HG03280 (cell line): ENCODE measurements at regions not wholly inside any gene's neighbourhood (a gene's known extent, or its start where the extent isn't known, plus 50 kb on each side); places are given as distances from the start of the nearest gene placed in this dataset.
"Not testable (repeated sequence)": the region's sequence is repeated elsewhere in the genome, so short reads cannot be mapped to it uniquely, and the experiment has no call there.

Experiments used
- ATAC-seq: cut with Tn5 transposase; IDR thresholded peaks from one replicate; pipeline ENCODE4 v1.9.1; 2021; ENCODE audit warnings: mild to moderate bottlenecking, moderate library complexity; ENCODE audit not compliant: unreplicated experiment

DNA sequence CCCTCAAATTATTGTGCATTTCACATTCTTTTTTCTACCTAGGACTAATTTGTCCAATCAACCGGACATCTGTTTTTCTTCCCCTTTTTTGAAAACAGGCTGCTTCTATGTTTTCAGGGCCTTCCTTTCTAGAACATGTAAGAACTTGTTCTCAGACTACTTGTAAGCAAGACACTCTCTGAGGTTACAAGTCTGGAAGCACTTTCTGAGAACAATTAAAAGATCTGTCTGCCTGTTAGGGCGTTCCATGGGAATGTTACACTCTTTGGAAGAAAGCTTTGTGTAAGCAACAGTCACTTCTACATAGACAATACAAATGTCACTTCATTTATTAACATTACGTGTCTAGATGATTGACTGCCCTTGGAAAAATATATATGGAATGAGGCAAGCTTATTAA lies 50.9 kb upstream of the HSPB3 start:
- ATAC-seq, result no peak

DNA sequence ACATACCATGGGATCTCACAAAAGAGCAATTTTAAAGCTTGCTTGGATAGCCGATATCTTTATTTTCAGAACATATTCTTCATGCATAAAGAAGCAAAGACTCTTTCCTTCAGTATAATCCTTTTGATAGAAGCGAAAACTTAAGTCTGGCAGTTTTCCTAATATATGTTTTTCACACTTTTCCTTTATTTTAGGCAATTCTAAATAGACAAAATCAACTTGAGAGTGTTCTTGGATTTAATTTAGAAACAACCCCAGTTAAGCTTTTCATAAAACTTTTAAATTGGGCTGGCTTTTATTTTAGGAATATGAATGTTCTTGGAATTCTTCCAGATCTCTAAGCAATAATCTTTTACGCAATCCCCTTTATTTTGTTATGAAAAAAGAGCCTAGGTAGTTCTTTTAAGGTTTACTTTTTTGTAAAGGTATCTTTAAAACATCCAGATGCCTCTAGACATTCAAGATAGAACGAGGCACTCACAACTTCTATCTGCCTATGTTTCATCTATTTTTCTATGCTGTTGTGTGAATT lies 51.5 kb upstream of the HSPB3 start:
- no peak for ATAC-seq

DNA sequence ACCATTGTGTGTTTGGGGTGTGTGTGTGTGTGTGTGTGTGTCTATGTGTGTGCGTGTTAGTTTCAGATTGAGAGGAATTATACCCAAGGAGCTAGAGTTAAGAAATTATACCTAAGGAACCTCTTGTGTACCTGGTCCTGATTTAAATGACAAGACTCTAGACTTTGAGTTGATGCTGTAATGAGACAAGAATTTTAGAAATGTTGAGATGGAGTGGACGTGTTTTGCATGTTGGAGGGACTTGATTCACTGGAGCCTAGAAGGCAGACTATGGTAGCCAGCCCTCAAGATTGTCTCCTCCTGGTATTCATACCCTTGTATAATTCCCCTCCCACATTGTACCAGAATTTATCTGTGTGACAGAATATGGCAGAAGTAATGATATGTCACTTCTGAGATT lies 52.4 kb upstream of the HSPB3 start:
- ATAC-seq, result no peak

DNA sequence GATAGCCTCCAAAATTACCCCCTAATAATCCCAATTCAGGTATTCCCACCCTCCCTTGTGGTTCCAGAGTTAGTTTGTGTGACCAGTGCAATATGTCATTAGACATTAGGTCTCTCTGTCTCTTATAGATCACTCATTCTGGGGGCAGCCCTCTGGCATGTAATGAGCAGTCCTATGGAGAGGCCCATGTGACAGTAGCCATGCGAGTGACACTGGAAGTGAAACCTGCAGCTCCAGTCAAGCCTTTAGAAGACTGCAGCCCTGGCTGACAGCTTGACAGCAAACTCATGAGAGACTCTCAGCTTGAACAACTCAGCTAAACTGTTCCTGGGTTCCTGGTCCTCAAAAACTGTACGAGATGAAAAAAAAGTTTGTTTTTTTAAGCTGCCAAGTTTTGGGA lies 54.0 kb upstream of the HSPB3 start:
- ATAC-seq, result peak; percentile 87

DNA sequence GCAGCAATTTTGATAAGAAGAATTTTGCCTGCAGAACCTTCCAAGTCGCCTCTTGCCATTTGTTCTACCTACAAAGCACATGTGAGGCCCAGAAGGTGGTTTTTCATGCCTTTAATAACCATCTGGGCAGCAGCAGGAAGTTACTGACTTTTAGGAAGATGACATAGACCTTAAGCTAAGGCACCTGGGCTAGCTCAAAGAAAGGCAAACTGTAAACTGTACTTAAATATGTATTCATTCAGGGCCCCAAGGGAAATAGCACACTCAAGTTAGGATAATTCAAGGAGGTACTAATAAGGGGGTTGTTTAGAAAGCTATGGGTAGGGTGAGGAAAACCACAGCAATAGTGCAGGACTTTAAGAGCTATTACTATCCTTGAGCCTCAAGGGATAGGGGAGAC lies 57.3 kb upstream of the HSPB3 start:
- no peak for ATAC-seq

DNA sequence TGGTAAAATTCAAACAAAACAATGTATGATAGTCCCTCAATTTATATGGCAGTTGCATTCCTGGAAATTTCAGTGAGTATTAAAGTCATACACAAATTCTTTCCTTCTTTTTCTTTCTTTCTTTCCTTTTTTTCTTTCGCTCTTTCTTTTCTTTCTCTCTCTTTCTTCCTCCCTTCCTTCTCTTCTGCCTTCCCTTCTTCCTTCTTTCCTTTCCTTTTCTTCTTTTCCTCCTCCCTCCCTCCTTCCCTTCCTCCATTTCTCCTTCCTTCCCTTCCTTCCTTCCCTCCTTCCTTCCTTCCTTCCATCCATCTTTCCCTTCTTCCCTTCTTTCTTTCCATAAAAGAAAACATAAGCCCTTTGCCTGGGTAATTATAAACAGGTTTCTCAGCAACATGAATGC lies 58.1 kb upstream of the HSPB3 start:
- no peak for ATAC-seq

DNA sequence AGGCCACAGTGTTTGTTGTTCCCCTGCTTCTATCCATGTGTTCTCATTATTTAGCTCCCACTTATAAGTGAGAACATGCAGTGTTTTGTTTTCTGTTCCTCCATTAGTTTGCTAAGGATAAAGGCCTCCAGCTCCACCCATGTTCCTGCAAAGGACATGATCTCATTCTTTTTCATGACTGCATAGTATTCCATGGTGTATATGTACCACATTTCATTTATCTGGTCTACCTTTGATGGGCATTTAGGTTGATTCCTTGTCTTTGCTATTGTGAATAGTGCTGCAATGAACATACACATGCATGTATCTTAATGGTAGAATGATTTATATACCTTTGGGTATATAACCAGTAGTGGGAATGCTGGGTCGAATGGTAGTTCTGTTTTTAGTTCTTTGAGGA lies 62.5 kb upstream of the HSPB3 start:
- ATAC-seq, result not testable (repeated sequence)

DNA sequence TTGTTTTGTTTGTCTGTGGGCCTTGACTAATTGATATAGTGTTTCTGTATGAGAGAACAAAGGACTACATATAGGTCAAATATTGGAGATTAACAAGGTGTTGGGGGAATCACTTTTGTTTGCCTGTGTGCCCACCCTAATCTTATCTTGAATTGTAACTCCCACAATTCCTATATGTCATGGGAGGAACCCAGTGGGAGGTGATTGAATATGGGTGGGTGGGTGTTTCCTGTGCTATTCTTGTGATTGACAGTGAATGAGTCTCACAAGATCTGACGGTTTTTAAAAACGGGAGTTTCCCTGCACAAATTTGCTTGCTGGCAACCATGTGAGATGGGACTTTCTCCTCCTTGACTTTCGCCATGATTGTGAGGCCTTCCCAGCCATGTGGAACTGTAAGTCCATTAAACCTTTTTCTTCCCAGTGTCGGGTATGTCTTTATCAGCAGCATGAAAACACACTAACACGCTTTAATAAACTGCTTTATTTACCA lies 64.9 kb upstream of the HSPB3 start:
- peak; percentile 41 for ATAC-seq

DNA sequence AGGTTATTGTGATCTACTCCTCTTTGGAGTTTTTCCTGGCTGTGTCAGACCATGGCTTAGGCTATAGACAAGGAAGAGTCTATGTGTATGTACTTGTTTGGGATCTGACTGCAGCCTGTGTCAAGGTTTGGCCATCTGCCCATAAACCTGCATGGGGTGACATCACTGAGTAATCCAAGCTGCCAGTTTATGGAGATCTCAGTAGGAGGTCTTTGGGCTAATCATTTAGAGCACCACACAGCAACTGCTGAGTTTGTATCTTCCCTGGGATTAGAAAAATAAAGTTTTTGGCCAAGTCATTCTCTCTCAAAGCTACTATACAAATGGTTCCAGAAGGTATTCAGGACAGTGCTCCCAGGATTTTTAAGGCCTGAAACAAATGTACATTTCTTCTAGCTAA lies 65.5 kb upstream of the HSPB3 start:
- no peak for ATAC-seq

DNA sequence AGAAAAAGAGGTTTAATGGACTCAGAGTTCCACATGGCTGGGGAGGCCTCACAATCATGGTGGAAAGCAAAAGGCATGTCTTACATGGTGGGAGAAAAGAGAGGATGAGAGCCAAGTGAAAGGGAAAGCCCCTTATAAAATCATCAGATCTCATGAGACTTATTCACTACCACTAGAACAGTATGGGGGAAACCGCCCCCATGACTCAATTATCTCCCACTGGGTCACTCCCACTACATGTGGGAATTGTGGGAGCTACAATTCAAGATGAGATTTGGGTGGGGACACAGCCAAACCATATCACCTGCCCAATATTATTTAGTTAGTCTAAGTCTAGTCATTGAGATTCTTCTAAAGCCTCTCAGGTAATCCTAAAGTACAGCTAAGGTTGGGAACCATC lies 66.1 kb upstream of the HSPB3 start:
- ATAC-seq, result not testable (repeated sequence)

DNA sequence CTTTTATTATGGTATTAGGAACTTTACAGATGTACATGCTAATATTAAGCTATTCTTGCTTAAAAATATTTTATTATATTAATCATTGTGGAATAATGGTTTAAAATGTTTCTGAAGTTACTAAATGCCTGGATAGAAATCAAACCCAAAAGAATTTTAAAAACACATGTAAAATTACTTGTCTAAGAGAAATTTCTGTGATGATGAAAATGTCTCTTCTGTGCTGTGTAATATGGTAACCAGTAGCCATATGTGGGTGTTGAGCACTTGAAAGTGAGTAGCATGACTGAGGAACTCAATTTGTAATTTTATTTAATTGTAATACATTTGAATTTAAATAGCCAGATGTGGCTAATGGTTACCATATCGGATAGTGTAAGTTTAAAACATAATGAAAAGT lies 66.7 kb upstream of the HSPB3 start:
- no peak for ATAC-seq

DNA sequence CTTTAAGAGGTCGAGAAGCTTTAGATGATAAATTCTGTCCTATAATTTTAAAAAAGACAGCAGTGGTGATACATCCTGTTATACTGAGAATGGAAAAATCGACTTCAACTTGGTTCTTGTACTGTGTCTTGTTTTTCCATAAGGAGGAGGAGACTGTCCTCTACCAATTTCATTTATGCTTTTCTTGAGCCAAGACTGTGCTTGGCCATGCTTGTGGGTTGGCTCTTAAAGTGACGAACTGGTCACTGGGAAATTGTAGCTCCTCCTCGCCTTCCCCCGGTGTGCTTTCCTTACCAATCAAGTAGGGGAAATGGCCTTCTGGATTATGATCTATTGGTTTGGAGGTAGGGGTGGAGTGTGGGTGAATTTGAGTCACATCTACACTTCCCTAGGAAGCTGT lies 67.1 kb upstream of the HSPB3 start:
- ATAC-seq, result no peak

DNA sequence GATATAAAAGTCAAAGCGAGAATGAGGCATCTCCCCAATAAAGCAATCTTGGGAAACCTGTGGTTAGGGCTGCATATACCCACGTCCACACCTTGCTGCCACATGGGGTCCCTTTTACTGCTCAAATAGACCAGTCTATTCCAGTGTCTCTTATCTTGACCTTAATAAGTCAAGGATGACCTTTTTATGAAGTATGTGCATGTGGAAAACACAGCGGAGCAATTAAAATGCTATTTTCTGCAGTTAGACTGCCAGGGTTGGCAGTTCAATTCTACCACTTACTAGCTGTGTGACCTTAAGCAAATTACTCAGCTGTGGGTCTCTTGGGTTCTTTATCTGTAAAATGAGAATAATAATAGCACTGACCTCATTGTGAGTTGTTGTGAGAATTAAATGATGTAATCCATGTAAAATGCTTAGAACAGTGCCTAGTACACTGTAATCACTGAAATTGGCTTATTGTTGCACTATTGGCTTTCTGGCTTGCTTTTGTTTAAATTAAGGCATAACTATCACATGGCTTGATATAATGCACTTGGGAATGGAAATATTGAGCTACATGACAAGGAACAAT lies 67.8 kb upstream of the HSPB3 start:
- peak; percentile 39 for ATAC-seq

DNA sequence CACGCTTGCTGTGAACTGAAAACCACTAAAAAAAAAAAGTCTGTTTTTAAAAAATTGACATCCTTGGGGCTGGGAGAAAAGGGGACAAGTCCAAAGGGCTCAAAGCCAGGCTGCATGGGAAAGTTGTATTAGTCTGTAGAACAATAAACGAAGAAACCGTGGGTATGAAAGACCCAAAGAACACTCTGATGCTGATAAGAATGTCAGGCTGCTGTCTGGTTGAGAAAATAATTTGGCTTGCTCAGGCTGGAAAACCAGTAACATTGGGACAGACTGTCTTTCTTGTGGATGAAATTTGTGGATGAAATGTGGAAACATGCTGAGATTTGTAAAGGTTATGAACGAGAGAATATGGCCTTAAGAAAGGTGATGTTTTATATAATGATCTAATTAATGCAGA lies 68.5 kb upstream of the HSPB3 start:
- no peak for ATAC-seq

DNA sequence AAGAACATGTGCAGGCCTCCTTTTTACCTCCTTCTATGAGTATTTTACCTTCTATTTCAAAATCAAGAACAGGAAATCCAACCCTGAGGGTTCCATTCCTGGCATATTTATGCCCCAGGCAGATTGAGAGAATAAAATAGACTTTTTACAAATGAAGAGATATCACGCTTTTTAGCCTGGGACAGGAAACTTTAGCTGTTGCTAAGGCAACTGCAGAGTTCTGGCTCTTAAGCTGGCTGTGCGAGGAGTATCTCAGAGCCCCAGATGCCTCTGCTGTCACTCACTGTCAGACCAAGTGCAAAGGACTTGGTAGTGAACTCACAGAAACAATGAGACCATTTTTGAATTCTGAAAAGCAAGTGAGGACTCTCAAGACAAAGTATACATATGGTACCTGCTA lies 69.5 kb upstream of the HSPB3 start:
- no peak for ATAC-seq

DNA sequence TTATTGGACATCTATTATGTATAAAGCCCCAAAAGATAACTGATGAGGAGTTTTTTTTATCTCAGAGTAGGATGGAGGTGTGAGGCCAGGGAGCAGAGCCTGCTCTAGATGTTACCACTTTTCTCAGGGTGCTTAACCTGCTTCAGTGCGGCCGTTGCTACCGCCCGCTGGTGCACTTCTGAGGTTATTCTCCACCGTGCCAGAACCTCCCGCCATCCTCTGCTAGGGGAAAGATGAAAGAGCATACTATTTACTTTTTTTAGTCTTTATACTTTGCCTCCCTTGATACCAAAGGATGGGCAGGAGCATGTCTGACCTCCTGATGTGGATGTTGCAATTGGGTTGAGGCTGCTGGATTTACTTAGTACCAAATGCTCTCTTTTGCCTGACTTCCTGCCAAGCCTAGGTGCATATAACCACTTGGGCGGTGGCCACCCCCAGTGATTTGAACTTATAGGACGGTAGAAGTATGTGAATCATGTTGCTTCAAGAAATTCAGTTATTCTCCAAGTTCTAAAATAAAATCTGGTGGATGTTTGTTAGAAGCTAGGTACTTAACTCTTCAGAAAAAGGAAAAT lies 71.1 kb upstream of the HSPB3 start:
- no peak for ATAC-seq

DNA sequence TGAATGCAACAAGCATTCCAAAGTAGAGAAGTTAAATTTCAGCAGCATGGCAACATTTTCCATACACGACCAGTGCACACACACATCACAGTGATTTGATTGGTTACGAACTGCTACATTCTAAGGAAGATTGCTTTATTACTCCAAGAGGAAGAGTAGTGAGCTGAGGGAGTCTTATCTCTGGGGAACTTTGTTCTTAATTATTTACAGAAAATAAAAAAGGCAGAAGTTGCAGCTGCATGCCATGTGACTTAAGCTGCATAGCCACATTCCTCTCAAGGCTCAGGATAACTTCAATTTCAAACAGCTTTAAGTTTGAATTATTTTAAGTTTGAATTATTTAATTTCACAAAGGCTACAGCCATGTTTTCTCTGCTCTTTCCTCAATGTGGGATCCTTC lies 71.6 kb upstream of the HSPB3 start:
- no peak for ATAC-seq

DNA sequence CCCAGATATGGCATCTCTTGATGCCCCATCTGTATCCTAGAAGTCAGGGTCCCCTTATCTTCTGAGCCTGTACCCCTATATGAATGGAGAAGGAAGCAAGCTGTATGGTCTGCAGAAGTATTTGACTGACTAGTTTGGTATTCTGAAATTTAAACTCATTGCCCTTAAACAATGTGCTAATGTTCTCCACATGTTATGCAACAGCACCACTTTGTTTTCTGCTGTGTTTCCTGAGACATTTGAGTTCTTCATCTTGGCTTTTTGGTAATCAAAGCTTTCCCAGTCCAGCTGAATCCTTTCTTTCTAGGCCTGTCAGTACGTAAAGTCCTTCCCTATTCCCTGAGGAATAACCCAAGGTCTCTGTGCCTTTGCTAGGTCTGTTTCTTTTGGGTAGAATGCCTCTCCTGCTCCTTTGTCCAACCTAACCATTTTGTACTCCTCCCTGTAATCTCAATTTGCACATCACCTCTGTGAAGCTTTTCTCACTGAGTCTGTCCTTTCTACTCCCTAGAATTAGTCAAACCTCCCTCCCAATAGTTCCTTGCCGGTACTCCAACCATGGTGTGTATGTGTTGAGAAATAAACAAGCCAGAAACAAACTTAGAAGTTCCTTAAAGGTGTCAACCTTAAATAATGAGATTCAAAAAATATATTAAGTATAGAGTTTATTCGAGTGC lies 72.1 kb upstream of the HSPB3 start:
- no peak for ATAC-seq

DNA sequence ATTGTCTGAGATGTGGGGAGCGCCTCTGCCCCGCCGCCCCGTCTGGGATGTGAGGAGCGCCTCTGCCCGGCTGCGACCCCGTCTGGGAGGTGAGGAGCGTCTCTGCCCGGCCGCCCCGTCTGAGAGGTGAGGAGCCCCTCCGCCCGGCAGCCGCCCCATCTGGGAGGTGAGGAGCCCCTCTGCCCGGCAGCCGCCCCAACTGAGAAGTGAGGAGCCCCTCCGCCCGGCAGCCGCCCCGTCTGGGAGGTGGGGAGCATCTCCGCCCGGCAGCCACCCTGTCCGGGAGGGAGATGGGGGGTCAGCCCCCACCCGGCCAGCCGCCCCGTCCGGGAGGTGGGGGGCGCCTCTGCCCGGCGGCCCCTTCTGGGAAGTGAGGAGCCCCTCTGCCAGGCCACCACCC lies 70.9 kb upstream of the ARL15 start:
- not testable (repeated sequence) for ATAC-seq

DNA sequence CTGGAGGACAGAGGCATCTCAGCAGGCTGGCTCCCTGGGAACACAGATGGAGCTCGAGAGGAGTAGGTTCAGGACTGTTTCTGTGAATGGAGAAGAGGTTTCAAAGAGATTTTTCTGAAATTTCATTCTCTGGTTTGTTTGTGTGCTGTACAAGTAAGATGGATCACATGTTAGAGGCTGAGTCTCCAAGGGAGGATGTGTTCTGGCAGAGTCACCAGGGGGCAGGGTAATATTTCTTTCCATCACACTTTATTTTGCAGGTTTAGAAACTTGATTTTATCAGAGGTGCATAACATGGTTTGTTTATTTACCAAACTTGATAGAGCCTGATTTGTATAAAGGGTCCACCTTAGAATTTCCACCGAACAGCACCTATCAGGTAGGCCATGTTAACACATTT lies 69.2 kb upstream of the ARL15 start:
- ATAC-seq, result no peak

DNA sequence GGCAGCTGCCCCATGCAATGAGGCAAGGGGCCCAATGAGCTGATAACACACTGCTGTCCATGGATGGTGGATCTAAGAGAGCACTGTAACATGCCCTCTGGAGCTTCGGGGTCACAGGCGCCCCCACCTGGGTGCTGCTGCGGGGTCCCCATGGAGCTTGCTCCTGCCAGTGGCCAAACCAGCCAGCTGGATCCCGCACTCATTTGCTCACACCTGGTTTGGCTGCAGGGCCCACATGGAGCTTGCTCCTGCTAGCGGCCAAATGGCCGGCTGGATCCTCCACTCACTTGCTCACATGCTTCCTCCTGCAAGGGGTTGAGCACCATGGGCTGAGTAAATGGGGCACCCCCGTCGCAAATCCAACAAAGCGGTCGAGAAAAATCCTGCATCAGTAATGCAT lies 68.3 kb upstream of the ARL15 start:
- ATAC-seq, result no peak

DNA sequence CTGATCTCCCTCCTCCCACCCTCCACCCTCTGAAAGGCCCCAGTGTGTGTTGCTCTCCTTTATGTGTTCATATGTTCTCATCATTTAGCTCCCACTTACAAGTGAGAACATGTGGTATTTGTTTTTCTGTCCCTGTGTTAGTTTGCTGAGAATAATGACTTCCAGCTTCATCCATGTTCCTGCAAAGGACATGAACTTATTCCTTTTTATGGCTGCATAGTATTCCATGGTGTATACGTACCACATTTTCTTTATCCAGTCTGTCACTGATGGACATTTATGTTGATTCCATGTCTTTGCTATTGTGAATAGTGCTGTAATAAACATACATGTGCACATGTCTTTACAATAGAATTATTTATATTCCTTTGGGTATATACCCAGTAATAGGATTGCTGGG lies 67.0 kb upstream of the ARL15 start:
- not testable (repeated sequence) for ATAC-seq
